Liver (tissue), 8 donors: ENCODE measurements at regions not wholly inside any gene's neighbourhood (a gene's known extent, or its start where the extent isn't known, plus 50 kb on each side); places are given as distances from the start of the nearest gene placed in this dataset.

Source experiments
- DNase-seq: peaks from one replicate; pipeline ENCODE4 v3.0.0-alpha.2; 2017; ENCODE audit warnings: low spot score
- H3K27ac ChIP-seq, 2 donors: one replicate each; pipeline ENCODE4 v1.7.0; 2013; ENCODE audit warnings: inconsistent platforms in 2 of 2, low read length in 2 of 2, control low read depth in 1 of 2, low read depth in 1 of 2, mild to moderate bottlenecking in 1 of 2
- H3K27me3 ChIP-seq, 4 donors: one replicate each; pipeline versions ENCODE4 v1.6.1 to v1.7.0; 2013; ENCODE audit warnings: low read length in 3 of 4, inconsistent platforms in 1 of 4, mild to moderate bottlenecking in 1 of 4, moderate library complexity in 1 of 4; ENCODE audit not compliant: control insufficient read depth in 4 of 4, insufficient read depth in 4 of 4
- H3K36me3 ChIP-seq, 4 donors: one replicate each; pipeline versions ENCODE4 v1.6.1 to v1.7.0; 2013; ENCODE audit warnings: low read length in 3 of 4, mild to moderate bottlenecking in 3 of 4, low read depth in 1 of 4, moderate library complexity in 1 of 4; ENCODE audit not compliant: control insufficient read depth in 4 of 4, insufficient read depth in 3 of 4
- H3K4me1 ChIP-seq, 4 donors: one replicate each; pipeline versions ENCODE4 v1.6.1 to v1.7.0; 2013; ENCODE audit warnings: low read length in 3 of 4, mild to moderate bottlenecking in 3 of 4, moderate library complexity in 1 of 4; ENCODE audit not compliant: control insufficient read depth in 4 of 4, insufficient read depth in 4 of 4
- H3K4me3 ChIP-seq, 3 donors: one replicate each; pipeline versions ENCODE4 v1.6.1 to v1.7.0; 2013; ENCODE audit warnings: low read length in 3 of 3, control low read depth in 1 of 3, low read depth in 1 of 3, mild to moderate bottlenecking in 1 of 3
- H3K9ac ChIP-seq, 2 donors: one replicate each; pipeline ENCODE4 v1.7.0; 2013; ENCODE audit warnings: low read length in 2 of 2, mild to moderate bottlenecking in 2 of 2, moderate library complexity in 2 of 2, control low read depth in 1 of 2, low read depth in 1 of 2
- H3K9me3 ChIP-seq, 4 donors: one replicate each; pipeline versions ENCODE4 v1.6.1 to v1.7.0; 2013; ENCODE audit warnings: low read length in 3 of 4; ENCODE audit not compliant: control insufficient read depth in 4 of 4
- ATF3 ChIP-seq: IDR thresholded peaks from 2 replicates; pipeline ENCODE4 v1.6.1; 2016; ENCODE audit warnings: antibody characterized with exemption
- CTCF ChIP-seq: fragments of 150-350 bp; IDR thresholded peaks from 2 replicates; pipeline ENCODE4 v1.5.1; 2017; ENCODE audit warnings: improper control_type of control experiment, low read depth, low read length; ENCODE audit not compliant: missing input control
- EGR1 ChIP-seq, 2 donors: IDR thresholded peaks; 2 replicates each; pipeline ENCODE4 v1.6.1; 2016 to 2018; ENCODE audit warnings: antibody characterized with exemption in 2 of 2, low read depth in 2 of 2
- FOXA1 ChIP-seq: IDR thresholded peaks from 2 replicates; pipeline ENCODE4 v1.6.1; 2016; ENCODE audit warnings: antibody characterized with exemption
- HNF4A ChIP-seq, 2 donors: conservative IDR thresholded peaks; 2 replicates each; pipeline ENCODE4 v1.6.1; 2016; ENCODE audit warnings: antibody characterized with exemption in 2 of 2, mild to moderate bottlenecking in 2 of 2
- HNF4G ChIP-seq: IDR thresholded peaks from 2 replicates; pipeline ENCODE4 v1.6.1; 2016; ENCODE audit warnings: antibody characterized with exemption
- MAX ChIP-seq: IDR thresholded peaks from 2 replicates; pipeline ENCODE4 v1.6.1; 2016; ENCODE audit warnings: antibody characterized with exemption
- NR2F2 ChIP-seq: IDR thresholded peaks from 2 replicates; pipeline ENCODE4 v1.6.1; 2016; ENCODE audit warnings: antibody characterized with exemption
- RAD21 ChIP-seq, 2 donors: IDR thresholded peaks; 2 replicates each; pipeline ENCODE4 v1.6.1; 2016; ENCODE audit warnings: antibody characterized with exemption in 2 of 2, mild to moderate bottlenecking in 2 of 2
- REST ChIP-seq: IDR thresholded peaks from 2 replicates; pipeline ENCODE4 v1.6.1; 2016; ENCODE audit warnings: antibody characterized with exemption, mild to moderate bottlenecking
- RXRA ChIP-seq, 2 donors: IDR thresholded peaks; 2 replicates each; pipeline ENCODE4 v1.6.1; 2017 to 2018; ENCODE audit warnings: antibody characterized with exemption in 2 of 2, mild to moderate bottlenecking in 1 of 2
- SP1 ChIP-seq: IDR thresholded peaks from 2 replicates; pipeline ENCODE4 v1.6.1; 2018; ENCODE audit warnings: antibody characterized with exemption, mild to moderate bottlenecking
- TAF1 ChIP-seq: conservative IDR thresholded peaks from 2 replicates; pipeline ENCODE4 v1.6.1; 2016; ENCODE audit warnings: antibody characterized with exemption, mild to moderate bottlenecking
- YY1 ChIP-seq: IDR thresholded peaks from 2 replicates; pipeline ENCODE4 v1.6.1; 2016; ENCODE audit warnings: antibody characterized with exemption, mild to moderate bottlenecking
- ZBTB33 ChIP-seq: IDR thresholded peaks from 2 replicates; pipeline ENCODE4 v1.6.1; 2016; ENCODE audit warnings: antibody characterized with exemption
- WGBS: extraction: QIAGEN DNeasy Blood & Tissue Kit; methylation state at CpG from one replicate; pipeline ENCODE4 v1.1.7; 2013; 5-methylcytosine and 5-hydroxymethylcytosine counted together
- donor health status: healthy.
- donor health status: healthy.
- donor health status: healthy.
- donor health status: healthy.
- donor health status: healthy.

GRCh38 chr7:36083626-36084380 is 69.3 kb upstream of the EEPD1 start (continued):
- TF ChIP-seq NR2F2, result no peak

GRCh38 chr7:36084485-36085091 is 68.5 kb upstream of the EEPD1 start:
- no peak for DNase-seq
- Histone ChIP-seq H3K9me3 (no peaks in the 10 kb centered on the region), H3K36me3 (no peaks in the 10 kb centered on the region), H3K27me3 (no peaks in the 10 kb centered on the region), H3K4me3 (no peak overlapping the region), H3K4me1 (peaks cover 0 to 2% (median 0%) of the 10 kb centered on the region in 4 donors), H3K27ac (no peak overlapping the region), H3K9ac (no peak overlapping the region)
- TF ChIP-seq TAF1 (no peak), HNF4A (conservative IDR thresholded peaks at IDR 0.05) (peak; percentile 23 to 37), ZBTB33 (no peak), FOXA1 (no peak), YY1 (no peak), HNF4G (no peak), NR2F2 (no peak), MAX (no peak), RAD21 (IDR thresholded peaks at IDR 0.05) (peak; percentile 78 to 86), ATF3 (no peak), EGR1 (IDR thresholded peaks at IDR 0.05; ENCODE audit: low read depth in 2 of 2) (no peak), SP1 (no peak), RXRA (IDR thresholded peaks at IDR 0.05) (peak; percentile 46 to 60), CTCF (peak; percentile 57), REST (no peak)
- WGBS, result 72% methylated on average over 26 of the region's 26 CpGs
